Choroid plexus epithelial cell (primary cell): ENCODE measurements at regions not wholly inside any gene's neighbourhood (a gene's known extent, or its start where the extent isn't known, plus 50 kb on each side); places are given as distances from the start of the nearest gene placed in this dataset.
"Not testable (repeated sequence)": the region's sequence is repeated elsewhere in the genome, so short reads cannot be mapped to it uniquely, and the experiment has no call there.

Source experiments
- DNase-seq: peaks from one replicate; pipeline ENCODE4 v3.0.0-alpha.2; 2010; ENCODE audit warnings: low read depth
- H3K4me3 ChIP-seq: 2 replicates; pipeline ENCODE4 v1.5.1; 2011; ENCODE audit warnings: low read depth, mild to moderate bottlenecking, control low read depth, low read length, moderate library complexity
- TF ChIP-seq, protein P1 (sequence below): conservative IDR thresholded peaks from 2 replicates; pipeline ENCODE4 v1.5.1; 2011; ENCODE audit warnings: low read depth, mild to moderate bottlenecking, control low read depth, inconsistent platforms, low read length, moderate library complexity

- H3K4me3 ChIP-seq, result no peak overlapping the region
- peak; percentile 84 for DNase-seq
- TF ChIP-seq, protein P1, sequence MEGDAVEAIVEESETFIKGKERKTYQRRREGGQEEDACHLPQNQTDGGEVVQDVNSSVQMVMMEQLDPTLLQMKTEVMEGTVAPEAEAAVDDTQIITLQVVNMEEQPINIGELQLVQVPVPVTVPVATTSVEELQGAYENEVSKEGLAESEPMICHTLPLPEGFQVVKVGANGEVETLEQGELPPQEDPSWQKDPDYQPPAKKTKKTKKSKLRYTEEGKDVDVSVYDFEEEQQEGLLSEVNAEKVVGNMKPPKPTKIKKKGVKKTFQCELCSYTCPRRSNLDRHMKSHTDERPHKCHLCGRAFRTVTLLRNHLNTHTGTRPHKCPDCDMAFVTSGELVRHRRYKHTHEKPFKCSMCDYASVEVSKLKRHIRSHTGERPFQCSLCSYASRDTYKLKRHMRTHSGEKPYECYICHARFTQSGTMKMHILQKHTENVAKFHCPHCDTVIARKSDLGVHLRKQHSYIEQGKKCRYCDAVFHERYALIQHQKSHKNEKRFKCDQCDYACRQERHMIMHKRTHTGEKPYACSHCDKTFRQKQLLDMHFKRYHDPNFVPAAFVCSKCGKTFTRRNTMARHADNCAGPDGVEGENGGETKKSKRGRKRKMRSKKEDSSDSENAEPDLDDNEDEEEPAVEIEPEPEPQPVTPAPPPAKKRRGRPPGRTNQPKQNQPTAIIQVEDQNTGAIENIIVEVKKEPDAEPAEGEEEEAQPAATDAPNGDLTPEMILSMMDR, result no peak
Observed at GRCh38 chr3:30538791-30539190, 67.6 kb upstream of the TGFBR2 start.

DNA sequence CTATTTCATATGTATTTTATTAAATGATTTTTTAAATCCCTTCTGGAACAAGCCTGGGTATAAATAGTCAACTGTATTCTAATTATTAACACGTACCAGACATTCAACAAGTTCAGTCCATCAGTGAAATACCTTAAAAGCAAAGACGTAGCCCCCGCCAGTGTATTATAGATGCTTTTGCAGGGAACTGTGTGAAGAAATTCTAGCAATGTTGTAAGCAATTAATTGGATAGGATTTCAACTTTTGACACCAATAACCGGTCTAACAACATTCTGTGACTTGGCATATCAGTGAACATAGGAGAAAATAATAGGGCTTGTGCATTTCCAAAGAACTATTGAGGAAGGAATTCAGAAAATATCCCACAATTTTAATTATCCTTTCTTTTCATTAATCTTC, 67.2 kb upstream of the TGFBR2 start:
- DNase-seq, result no peak
- TF ChIP-seq, protein P1, result no peak
- no peak overlapping the region for H3K4me3 ChIP-seq

- no peak overlapping the region for H3K4me3 ChIP-seq
- TF ChIP-seq, protein P1, result no peak
- peak; percentile 26 for DNase-seq
Observed at GRCh38 chr3:30539772-30540171, 66.6 kb upstream of the TGFBR2 start.

DNA sequence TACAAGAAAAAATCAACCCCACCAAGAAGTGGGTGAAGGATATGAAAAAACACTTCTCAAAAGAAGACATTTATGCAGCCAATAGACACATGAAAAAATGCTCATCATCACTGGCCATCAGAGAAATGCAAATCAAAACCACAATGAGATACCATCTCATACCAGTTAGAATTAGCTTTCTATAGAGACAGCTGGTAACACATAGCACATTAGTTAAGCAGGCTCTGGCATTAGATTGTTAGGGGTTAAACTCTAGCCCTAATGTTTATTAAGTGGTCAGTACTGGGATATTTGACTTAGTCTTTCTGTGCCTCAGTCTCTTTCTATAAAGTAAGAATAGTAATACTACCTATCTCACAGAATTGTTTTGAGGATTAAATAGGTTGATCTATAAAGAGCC, 65.2 kb upstream of the TGFBR2 start:
- not testable (repeated sequence) for DNase-seq, H3K4me3 ChIP-seq

GRCh38 chr3:30542897-30543296, 63.5 kb upstream of the TGFBR2 start:
- no peak for DNase-seq
- no peak overlapping the region for H3K4me3 ChIP-seq
- TF ChIP-seq, protein P1, result no peak

DNA sequence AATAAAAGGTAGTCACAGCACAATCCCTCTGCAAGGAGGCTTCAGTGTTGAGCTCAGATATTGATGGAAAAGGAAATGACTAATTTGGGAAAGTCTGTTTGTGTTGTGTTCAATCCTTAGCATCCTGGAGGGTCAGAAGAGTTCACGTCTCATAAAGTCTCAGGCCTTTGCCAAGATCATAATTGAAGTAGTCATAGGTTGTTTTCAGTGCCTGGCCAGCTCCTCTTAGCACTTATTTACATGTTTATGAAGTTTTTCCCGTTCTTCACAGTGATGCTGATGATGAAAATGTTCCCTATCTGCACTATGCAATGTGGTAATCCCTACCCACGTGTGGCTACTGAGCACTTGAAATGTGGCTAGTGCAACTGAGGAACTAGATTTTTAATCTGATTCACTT, 61.6 kb upstream of the TGFBR2 start:
- no peak overlapping the region for H3K4me3 ChIP-seq
- DNase-seq, result peak; percentile 83
- TF ChIP-seq, protein P1, result no peak

DNA sequence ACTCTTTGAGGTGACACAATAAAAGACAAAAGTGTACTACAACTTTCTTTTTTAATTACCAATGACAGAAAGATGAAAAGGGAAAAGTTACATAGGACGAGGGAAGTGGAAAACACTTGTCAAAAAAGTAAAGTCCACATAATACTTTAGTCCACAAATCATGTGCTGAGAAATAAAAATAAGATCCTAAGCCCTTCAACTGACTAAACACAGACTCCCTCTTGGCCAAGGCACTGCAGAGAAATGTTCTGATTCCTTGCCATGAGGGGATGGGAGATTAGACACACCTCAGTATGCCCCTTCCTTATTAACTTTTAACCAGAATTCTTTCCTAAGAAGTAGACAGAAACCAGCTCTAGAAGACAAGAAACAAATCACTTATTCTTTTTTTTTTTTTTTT, 59.5 kb upstream of the TGFBR2 start:
- DNase-seq, result no peak
- no peak overlapping the region for H3K4me3 ChIP-seq
- TF ChIP-seq, protein P1, result no peak

- DNase-seq, result no peak
- TF ChIP-seq, protein P1, result no peak
- H3K4me3 ChIP-seq, result no peak overlapping the region
Observed at GRCh38 chr3:30547716-30548115, 58.7 kb upstream of the TGFBR2 start.
